GM19099 (cell line): ENCODE measurements at regions not wholly inside any gene's neighbourhood (a gene's known extent, or its start where the extent isn't known, plus 50 kb on each side); places are given as distances from the start of the nearest gene placed in this dataset.

Experiments used
- POLR2A ChIP-seq: IDR thresholded peaks from 3 replicates; pipeline ENCODE4 v1.6.1; 2011; ENCODE audit warnings: low read depth; ENCODE audit not compliant: insufficient read length; ENCODE audit errors: extremely low read depth

DNA sequence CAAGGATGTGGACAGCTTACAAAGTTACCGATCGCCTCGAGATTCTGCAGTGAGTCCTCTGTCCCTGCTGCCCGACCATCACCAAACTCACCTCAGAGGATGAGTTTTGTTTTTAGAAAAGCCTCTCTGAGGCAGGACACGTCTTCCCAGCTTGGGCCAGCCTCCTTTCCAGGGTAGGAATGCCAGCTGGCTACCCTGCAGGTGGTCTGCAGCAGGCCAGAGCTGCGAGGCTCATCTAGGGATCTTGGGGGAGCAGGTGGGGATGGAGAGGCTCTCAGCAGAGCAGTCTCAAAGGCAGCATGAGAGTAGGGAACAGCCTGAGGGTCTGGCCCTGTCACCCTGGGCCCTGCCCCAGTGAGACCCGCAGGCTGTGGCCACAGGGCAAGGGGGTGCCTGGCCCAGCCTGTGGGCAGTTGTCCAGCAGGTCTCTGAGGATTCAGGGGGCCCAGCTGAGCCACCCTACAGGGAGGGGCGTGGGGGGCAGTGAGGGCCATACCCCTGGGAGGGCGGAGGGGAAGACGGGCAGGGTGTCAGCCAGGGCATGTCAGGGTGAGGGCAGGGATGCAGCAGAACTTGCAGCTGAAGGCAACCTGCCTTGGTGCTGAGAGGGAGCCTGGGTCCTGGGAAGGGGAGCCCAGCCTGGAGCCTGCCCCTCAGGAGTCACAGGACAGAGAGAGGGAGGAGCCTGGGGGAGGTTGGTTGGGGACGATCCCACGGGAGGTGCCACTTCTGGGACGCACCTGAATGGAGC, 57.3 kb upstream of the TPM4 start:
- no peak for TF ChIP-seq POLR2A

DNA sequence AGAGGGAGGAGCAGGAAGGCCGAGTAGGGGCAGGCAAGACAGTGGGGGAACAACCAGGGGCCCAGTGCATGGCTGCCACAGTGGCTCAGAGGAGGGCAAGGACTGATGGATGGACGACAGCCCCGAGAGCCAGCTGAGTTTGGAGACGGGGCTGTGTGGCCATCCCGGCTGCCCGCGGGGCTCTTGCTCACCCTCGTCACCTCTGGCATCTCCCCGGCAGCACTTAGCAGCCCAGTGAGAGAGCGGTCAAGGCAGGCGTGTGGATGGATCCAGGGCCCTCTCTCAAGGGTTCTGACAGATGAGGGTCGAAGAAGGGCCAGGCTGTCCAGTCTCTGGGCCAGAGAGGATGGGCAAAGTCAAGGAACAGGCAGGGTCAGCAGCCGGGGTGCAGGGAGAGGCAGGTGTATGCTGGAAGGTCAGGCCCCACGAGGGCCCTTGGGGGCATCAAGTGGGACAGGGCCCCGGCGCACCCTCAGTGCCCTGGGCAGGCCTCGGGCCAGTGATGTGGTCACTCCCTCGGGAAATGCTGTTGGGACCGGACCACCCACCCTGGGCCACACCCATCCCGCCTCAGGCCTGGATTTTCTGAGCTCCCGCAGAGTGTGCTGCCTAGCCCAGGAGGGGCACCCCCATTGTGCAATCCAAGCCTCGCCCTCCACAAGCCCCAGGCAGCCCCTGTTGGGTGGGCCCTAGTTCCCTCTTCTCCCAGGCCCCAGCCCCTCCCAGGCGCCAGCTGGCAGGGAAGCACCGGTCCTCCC, 56.4 kb upstream of the TPM4 start:
- TF ChIP-seq POLR2A, result no peak

DNA sequence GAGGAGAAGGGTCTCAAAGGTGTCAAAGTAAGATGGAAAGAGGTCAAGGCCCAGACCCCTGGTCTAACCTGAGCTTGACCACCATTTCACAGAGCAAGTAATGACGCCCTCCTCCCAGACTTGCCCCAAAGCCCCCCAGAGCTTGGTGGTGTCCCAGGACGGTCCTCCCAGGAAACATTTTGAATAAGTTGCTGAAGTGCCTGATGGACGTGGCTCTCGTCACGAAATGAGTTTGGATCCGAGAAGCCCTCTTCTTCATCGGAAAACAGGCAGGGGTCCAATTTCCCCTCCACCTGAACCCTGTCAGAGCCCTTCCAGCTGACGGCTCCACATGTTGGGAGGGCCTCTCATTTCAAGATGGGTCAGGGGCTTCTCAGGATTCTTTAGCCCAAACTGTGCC, 54.5 kb upstream of the TPM4 start:
- TF ChIP-seq POLR2A, result no peak

DNA sequence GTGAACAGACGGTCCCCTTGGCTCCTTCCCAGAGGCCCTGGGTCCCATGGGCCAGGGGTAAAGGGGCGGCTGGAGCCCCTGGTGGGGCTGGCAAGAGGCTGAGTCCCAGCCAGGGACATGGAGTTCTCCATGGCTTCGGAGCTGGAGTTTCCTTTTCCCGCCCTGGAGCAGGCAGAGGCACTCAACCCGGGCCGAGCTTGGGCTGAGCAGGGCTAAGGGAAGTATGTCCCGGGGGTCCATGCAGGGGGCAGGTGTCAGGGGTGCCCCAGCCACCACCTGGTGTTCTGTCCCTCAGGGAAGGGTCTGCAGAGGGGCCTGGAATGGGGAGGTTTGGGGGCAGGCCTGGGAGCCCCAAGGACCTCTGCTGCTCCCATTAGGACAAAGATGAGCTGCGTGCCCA, 54.0 kb upstream of the TPM4 start:
- no peak for TF ChIP-seq POLR2A

DNA sequence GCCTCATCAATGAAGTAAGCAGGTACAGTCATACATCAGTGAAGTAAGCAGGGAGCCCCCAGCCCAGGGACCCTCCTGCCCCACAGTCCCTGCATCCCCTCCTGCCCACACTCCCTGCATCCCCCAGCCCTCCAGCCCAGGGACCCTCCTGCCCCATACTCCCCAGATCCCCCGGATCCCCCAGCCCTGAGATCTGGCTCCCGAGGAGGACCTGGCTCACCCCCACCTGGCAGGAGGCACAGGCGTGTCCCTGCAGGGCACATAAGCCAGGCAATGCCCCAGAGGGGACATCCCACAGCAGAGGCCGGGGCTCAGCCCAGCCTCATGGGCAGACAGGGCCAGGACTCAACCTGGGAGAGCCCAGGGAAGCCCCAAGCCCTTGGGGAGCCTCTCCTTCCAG, 53.6 kb upstream of the TPM4 start:
- TF ChIP-seq POLR2A, result no peak

DNA sequence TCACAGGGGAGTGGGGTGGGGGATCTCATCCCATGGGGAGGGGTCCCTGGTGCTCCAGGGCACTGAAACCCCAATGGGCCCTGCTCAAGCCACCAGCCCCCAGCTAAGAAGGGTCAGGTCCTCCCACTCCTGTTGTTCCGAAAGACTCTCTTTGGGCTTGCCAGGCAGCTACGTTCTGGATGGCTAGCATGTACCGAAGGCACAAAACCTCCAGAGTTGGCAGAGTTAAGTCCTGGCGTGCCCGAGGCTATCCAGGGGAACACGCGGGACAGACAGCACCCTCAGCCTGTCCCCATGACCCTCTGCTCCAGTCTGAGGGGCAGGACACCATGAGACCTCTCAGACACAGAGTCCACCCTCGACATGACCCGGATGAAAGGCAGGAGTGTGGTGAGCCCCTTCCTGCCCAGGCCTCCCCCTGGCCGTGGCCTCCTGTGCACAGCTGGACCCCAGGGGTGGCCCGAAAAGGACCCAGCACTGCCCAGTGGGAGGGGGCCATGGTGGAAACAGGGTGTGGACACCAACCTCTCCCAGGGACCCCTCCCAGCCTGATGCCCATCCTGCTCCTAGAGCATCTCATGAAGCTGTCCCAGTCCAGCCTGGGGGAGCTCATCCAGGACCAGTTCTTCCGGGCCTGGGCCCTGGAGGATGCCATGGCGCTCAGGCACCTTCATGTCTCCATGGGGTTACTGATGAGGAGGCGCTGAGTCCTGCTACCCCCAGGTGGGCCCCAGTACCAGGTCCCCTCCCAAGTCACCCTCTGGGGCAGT, 53.0 kb upstream of the TPM4 start:
- TF ChIP-seq POLR2A, result no peak

DNA sequence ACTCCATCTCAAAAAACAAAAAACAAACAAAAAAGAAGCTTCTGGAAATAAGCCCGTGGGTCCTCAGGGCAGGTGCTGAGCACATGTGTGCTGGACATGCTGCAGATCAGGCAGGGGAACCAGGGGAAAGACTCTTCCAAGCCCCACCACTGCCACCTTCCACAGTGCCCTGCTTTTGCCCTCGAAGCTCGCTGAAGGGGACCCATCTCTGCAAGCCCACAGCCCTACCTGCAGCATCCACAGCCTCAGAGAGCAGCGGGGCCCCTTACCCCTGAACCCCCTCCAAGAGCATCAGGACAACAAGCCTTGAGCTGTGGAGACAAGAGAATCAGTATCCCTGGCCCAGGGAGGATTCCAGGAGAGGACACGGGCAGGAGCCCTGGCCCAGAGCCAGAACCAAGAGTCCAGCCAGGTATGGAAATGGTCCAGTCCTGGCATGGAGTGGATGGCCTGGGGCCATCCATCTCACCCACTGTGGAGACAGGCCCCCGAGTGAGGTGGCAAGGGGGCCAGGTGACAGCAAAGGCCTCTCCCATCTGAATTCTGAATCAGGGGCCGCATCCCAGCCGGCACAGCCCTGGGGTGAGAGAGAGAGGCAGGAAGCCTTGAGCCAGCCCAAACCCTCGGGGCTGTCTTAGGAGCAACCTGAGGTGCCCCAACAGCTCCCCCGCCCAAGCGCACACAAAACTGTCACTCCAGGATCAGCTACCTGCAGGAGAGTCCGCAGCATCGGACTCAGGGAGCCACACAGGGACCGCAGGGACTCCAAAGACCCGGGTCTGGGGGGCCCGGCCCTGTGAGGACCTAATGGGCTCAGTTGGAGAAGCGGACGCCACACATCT, 51.8 kb upstream of the TPM4 start:
- no peak for TF ChIP-seq POLR2A

DNA sequence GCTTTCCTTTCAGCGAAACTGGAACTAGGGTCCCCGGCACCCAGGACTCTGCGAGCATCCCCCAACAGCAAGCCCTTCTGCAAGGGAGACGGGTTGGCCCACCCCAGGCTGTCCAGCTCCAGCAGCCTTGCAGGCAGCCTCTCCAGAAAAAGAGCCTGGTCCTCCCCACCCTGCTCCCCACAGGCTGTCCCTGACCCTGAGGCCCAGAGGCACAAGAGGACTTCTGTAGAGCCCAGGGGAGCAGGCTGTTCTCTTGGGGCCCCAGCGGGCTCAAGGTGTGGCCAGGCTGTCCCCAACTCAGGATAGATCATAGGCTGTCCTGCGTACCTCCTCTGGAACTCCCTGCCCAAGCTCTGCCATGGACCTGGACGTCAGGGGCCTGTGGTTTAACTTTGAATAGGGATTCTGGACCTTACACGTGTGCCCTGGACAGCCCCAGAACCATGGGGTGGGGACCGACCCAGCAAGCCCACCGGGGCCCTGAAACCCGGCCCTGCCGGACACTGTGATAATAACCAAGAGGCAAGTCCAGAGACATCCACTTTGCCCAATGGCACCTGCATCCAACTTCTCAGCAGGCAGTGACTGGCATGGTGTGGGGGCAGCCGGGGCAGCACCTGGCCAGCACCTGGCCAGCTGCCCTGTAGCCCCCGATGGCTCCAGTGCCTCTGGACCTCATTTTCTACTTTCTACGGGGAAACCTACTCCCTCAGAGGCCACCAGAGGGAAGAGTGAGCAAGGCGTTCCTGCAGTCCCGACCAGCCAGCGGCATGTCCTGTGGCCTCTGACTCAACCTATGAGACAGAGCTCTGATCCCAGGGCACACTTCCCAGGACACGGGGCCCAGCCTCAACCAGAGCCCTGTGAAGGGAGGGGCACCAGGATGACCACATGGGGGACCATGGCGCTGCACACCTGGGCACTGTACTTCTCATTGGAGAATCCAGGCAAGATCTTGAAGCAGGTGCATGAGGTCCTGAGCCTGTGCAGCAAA, 50.9 kb upstream of the TPM4 start:
- no peak for TF ChIP-seq POLR2A

DNA sequence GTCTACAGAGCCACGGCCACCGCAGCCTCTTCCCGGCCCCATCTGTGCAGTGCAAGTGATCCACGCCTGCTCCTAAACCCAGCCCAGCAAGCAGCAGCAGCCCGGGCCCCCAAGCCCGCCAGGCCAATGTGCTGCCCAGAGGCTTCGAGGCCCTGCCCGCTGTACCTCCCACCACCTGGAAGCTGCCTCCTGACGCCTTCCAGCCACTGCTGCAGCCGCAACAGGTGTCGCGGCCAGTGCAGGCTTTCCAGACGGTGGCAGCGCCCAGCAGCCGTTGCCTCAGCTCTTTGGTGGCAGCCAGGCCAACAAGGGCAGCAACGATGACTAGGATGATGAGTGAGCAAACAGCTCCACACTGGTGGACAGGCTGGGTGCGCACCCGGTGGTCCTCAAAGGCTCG, 50.2 kb upstream of the TPM4 start:
- TF ChIP-seq POLR2A, result no peak
